ENCODE measurements at regions not wholly inside any gene's neighbourhood (a gene's known extent, or its start where the extent isn't known, plus 50 kb on each side); places are given as distances from the start of the nearest gene placed in this dataset.

DNA sequence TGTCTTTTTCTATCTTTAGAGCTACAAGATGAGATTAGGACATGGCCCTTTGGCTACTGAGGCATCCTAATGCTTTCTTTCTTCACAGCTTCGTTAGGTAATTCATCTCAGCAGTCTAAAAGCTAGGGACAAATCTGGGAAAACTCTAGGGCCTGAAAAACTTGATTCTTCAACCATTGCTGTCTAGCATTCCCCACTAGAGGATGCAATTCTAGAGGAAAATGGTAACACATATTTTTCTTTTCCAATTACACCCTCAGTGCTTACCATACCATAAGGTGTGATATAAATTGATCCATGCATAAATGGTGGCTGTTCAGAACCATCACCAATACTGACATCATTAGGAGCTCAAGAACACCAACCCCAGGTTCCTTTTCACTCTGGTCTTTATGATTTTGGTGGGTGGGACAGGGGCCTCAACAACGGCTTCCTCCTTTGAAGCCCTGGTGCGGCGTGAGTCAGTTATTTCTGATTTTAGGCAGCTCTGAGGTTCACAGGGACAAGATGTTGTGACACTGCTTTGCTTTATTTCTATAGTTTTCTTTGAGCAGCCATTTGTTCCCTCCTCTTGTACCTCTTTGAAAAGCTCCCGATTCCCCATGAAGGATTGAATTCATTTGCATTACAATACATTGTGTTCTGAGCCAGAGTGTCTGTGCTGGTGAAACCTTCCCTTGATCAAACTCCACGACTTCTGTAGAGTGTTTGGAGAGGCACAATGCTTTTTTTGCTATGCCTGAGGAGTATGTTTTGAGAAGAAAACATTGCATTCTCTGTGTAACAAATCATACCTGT lies 526.0 kb upstream of the TRPC7 start:
- no peak for ATAC-seq
- Histone ChIP-seq H3K9me3 (no peaks in the 10 kb centered on the region), H3K4me3 (no peak overlapping the region), H3K4me1 (peaks cover 0 to 4% (median 0%) of the 10 kb centered on the region in 12 donors), H3K27ac (no peak overlapping the region), H3K36me3 (no peaks in the 10 kb centered on the region), H3K27me3 (no peaks in the 10 kb centered on the region)
- TF ChIP-seq, protein P1, sequence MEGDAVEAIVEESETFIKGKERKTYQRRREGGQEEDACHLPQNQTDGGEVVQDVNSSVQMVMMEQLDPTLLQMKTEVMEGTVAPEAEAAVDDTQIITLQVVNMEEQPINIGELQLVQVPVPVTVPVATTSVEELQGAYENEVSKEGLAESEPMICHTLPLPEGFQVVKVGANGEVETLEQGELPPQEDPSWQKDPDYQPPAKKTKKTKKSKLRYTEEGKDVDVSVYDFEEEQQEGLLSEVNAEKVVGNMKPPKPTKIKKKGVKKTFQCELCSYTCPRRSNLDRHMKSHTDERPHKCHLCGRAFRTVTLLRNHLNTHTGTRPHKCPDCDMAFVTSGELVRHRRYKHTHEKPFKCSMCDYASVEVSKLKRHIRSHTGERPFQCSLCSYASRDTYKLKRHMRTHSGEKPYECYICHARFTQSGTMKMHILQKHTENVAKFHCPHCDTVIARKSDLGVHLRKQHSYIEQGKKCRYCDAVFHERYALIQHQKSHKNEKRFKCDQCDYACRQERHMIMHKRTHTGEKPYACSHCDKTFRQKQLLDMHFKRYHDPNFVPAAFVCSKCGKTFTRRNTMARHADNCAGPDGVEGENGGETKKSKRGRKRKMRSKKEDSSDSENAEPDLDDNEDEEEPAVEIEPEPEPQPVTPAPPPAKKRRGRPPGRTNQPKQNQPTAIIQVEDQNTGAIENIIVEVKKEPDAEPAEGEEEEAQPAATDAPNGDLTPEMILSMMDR (IDR thresholded peaks at IDR 0.05), result no peak
- WGBS, 4 donors, result 55 to 66% (median 63%) methylated on average over 6 of the region's 6 CpGs
- DNase-seq, result no peak
- intact Hi-C loops (cut with DNase I), result no loop called here

DNA sequence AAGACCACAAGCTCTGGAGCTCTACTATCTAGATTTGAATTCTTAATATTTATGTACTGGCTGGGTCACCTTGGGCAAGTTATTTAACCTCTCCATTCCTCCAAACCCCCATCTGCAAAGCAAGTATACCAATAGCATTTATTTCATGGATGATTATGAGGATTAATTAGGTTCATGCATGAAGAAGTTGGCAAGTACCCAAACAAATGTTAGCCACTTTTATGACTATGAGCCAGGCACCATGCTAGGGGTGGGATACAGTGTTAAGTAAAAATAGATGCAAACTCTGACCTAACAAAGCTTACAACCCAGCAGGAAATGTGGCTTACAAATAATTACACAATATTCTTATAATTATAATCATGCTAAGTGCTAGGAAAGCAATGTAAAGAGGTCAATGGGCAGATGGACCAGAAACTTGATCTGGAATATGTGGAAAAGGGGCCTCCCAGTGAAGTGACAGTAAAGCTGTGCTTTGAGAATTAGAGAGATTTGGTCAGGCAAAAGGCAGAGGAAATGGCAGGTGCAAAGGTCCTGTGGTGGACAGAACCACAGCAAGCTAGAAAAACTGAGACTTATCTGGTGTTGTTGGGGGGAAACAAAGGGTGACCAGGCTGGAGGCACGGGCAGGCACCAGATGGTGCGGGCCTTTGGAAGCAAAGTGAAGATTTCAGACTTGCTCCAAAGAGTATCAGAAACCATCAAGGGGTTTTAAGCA lies 525.2 kb upstream of the TRPC7 start:
- Histone ChIP-seq H3K27ac (no peak overlapping the region), H3K27me3 (no peaks in the 10 kb centered on the region), H3K9me3 (no peaks in the 10 kb centered on the region), H3K4me3 (no peak overlapping the region), H3K36me3 (no peaks in the 10 kb centered on the region), H3K4me1 (peaks cover 0 to 4% (median 0%) of the 10 kb centered on the region in 12 donors)
- TF ChIP-seq, protein P1 (IDR thresholded peaks at IDR 0.05), result no peak
- TF ChIP-seq POLR2A (IDR thresholded peaks at IDR 0.05), result no peak
- WGBS, 4 donors, result 36 to 94% (median 69%) methylated on average over 2 of the region's 2 CpGs
- intact Hi-C loops (cut with DNase I), result no loop called here
- ATAC-seq, result no peak
- no peak for DNase-seq

DNA sequence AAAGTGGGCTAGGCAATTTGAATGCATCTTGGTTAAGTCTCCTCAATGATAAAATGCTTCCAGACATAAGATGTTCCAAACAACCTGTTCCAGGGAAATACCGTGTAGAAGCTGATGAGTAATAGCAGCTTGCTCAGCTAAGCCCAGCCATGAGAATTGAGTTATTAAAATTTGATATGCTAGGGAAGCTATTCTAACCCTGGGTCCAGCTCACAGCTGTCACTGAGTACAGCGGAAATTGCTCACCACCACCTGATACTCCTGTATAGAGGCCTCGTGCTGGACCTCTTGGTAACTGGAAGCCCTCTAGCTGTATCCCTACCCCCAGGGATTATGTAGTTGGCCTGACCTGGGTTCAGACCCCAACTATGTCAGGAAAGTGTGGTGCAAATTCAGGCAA lies 521.3 kb upstream of the TRPC7 start:
- WGBS, 4 donors, result 73 to 77% (median 75%) methylated on average over 2 to 3 of the region's 3 CpGs
- Histone ChIP-seq H3K27me3 (no peaks in the 10 kb centered on the region), H3K9me3 (peaks cover 0 to 10% (median 0%) of the 10 kb centered on the region in 12 donors), H3K27ac (no peak overlapping the region), H3K36me3 (no peaks in the 10 kb centered on the region), H3K4me1 (no peaks in the 10 kb centered on the region), H3K4me3 (no peak overlapping the region)
- TF ChIP-seq POLR2A (IDR thresholded peaks at IDR 0.05), result no peak
- TF ChIP-seq, protein P1 (IDR thresholded peaks at IDR 0.05), result no peak
- DNase-seq (no peak), ATAC-seq (no peak)
- intact Hi-C loops (cut with DNase I), result no loop called here

DNA sequence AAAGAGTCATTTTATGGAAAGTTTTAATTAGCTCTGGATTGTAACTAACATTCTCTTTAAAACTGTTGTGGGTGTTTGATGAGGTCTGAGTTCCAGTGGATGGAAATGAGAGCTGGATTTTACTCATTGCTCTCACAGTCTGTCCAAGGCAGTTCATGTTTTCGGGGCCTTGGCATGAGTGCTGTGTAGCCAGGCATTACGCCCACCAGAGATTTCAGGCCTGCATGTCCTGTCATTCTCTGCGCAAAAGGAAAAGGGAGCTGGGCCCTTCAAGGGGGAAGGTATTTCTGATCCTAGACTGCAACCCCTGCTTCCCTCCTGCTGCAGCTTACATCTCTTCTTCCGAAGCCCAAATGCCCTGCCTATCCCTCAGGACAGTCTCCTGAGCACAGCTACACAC lies 499.6 kb upstream of the TRPC7 start:
- no peaks in the 10 kb centered on the region for H3K4me1 ChIP-seq

More for the DNA sequence above, 499.6 kb upstream of the TRPC7 start:
- TF ChIP-seq POLR2A (IDR thresholded peaks at IDR 0.05), result no peak
- TF ChIP-seq, protein P1 (IDR thresholded peaks at IDR 0.05), result no peak
- no peak overlapping the region for H3K27ac ChIP-seq
- intact Hi-C loops (cut with DNase I), result no loop called here
- no peaks in the 10 kb centered on the region for H3K36me3 ChIP-seq
- ATAC-seq (no peak), DNase-seq (no peak)
- H3K9me3 ChIP-seq, result no peaks in the 10 kb centered on the region
- H3K27me3 ChIP-seq, result no peaks in the 10 kb centered on the region
- no peak overlapping the region for H3K4me3 ChIP-seq
- WGBS, 4 donors, result 81 to 90% (median 87%) methylated on average over 4 of the region's 4 CpGs
